Activated T-cell treated with anti-CD3 and anti-CD28 coated beads, Interleukin-2, amount 50 U/mL, for 4 hours (primary cell): ENCODE measurements at regions not wholly inside any gene's neighbourhood (a gene's known extent, or its start where the extent isn't known, plus 50 kb on each side); places are given as distances from the start of the nearest gene placed in this dataset.
"Not testable (repeated sequence)": the region's sequence is repeated elsewhere in the genome, so short reads cannot be mapped to it uniquely, and the experiment has no call there.

Experiments
- ATAC-seq, 2 donors: fragments of 200-7000 bp; cut with Tn5 transposase; one replicate each; pipeline ENCODE4 v1.10.0; 2021
- DNase-seq: peaks from one replicate; pipeline ENCODE4 v3.0.0-alpha.2; 2020
- H3K27me3 Mint-ChIP-seq: one replicate; pipeline ENCODE4 v1.8.0; 2021; ENCODE audit warnings: low read depth, mixed read lengths
- H3K36me3 Mint-ChIP-seq: one replicate; pipeline ENCODE4 v1.8.0; 2022; ENCODE audit warnings: mixed read lengths; ENCODE audit not compliant: insufficient read depth
- H3K4me1 Mint-ChIP-seq: one replicate; pipeline ENCODE4 v1.8.0; 2021; ENCODE audit warnings: low read depth, mixed read lengths
- H3K4me3 Mint-ChIP-seq: one replicate; pipeline ENCODE4 v1.8.0; 2021; ENCODE audit warnings: mild to moderate bottlenecking, moderate library complexity, mixed read lengths
- H3K9me3 Mint-ChIP-seq: one replicate; pipeline ENCODE4 v1.8.0; 2021; ENCODE audit warnings: mixed read lengths

DNA sequence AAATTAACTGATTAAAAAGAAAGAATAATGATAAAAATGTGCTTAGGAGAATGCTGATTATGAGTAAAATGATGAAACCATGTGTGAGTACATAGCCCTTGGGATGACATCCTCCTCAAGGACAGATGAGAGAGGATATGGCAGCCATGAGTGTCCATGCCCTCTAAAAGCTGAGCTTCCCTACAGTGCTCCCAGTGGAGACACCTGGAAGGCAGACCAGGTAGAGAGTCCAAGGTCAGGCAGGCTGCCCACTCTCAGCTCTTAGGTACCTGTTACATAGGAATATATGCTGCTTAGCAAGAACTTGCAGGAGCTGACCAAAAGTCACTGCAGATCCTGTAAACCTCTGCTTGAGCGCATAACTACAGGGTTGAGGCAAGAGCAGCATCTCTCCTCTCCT lies 169.7 kb upstream of the TMEM229A start:
- no peak for ATAC-seq
- no peak for DNase-seq
- H3K27me3 Mint-ChIP-seq: no peaks in the 10 kb centered on the region
- H3K36me3 Mint-ChIP-seq: no peaks in the 10 kb centered on the region
- no peaks in the 10 kb centered on the region for H3K4me1 Mint-ChIP-seq
- no peak overlapping the region for H3K4me3 Mint-ChIP-seq
- no peaks in the 10 kb centered on the region for H3K9me3 Mint-ChIP-seq

DNA sequence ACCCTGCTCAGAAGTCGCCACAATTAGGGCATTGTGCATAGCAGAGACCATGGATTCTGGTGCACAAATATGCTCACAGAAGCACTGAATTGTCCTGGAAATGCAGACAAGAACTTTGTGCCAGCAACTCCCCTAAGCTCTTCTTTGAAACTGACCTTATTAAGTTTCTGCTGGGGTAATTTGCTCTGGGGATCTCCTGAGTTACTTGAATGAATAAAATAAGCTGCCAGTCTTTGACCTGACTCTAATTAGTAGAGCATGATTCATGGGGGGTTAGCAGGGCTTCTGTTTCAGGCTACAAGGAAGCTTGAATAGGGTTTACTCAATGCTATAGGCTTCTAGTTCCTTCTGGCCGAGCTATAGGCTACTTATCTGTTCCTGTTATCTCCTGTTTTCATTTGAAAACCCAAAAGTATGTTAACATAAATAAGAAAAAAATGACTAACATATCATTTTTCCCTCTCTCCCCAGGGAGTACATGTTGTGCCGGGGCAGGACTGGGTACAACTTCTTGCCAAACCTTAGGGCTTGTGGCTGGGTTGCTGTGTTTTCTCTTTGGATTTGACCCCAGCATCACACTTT lies 169.0 kb upstream of the TMEM229A start:
- H3K4me3 Mint-ChIP-seq: no peak overlapping the region
- ATAC-seq (no peak), DNase-seq (no peak)
- H3K4me1 Mint-ChIP-seq: no peaks in the 10 kb centered on the region
- H3K36me3 Mint-ChIP-seq: no peaks in the 10 kb centered on the region
- no peaks in the 10 kb centered on the region for H3K27me3 Mint-ChIP-seq
- no peaks in the 10 kb centered on the region for H3K9me3 Mint-ChIP-seq

DNA sequence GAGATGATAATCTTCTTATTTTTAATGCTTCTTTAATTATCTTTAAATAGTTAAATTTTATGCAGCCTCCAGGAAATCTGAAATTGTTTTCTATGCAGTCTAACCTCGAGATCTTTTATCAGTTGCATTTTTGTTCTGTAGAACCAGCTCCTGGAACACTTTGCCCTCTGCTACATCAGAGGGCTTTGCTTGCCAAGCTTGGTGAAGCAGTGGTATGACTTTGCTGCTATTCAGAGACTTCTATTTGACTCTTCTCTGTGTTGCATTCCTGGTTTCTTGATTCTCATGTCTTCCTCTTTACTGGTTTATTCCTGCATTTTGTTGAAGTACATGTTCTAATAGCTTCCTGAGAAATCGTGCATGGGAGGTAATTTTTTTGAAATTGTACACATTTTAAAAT lies 163.7 kb upstream of the TMEM229A start:
- no peaks in the 10 kb centered on the region for H3K36me3 Mint-ChIP-seq
- no peaks in the 10 kb centered on the region for H3K4me1 Mint-ChIP-seq
- H3K9me3 Mint-ChIP-seq: peaks cover 4% of the 10 kb centered on the region
- DNase-seq: no peak
- H3K4me3 Mint-ChIP-seq: no peak overlapping the region
- H3K27me3 Mint-ChIP-seq: no peaks in the 10 kb centered on the region
- no peak for ATAC-seq

GRCh38 chr7:124192885-124193284 lies 160.0 kb upstream of the TMEM229A start:
- Mint-ChIP-seq H3K4me1 (no peaks in the 10 kb centered on the region), H3K9me3 (peaks cover 4% of the 10 kb centered on the region), H3K27me3 (no peaks in the 10 kb centered on the region), H3K4me3 (no peak overlapping the region), H3K36me3 (no peaks in the 10 kb centered on the region)
- ATAC-seq (no peak), DNase-seq (no peak)

DNA sequence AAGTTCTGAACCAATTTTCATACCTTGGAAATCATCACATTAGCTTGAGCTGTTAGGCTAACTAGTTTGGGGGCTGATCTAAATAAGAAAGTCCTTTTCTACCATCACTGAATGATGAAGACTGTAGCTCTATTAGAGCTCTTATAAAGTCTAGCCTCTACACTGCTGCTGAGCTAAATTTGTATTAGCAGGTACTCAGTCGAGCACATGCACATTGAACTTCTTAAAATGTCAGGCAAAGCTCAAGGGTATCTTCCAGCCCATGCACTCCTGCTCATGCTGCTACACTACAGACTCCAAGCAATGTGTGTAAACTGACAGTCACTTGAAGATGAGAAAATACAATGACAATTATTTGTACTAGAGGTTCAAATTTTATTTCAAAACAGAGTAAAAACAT lies 158.8 kb upstream of the TMEM229A start:
- H3K4me1 Mint-ChIP-seq: no peaks in the 10 kb centered on the region
- no peaks in the 10 kb centered on the region for H3K36me3 Mint-ChIP-seq
- H3K27me3 Mint-ChIP-seq: no peaks in the 10 kb centered on the region
- H3K4me3 Mint-ChIP-seq: no peak overlapping the region
- peaks cover 4% of the 10 kb centered on the region for H3K9me3 Mint-ChIP-seq
- DNase-seq (no peak), ATAC-seq (no peak)

GRCh38 chr7:124191030-124191429 lies 158.2 kb upstream of the TMEM229A start:
- Mint-ChIP-seq H3K27me3 (no peaks in the 10 kb centered on the region), H3K9me3 (peaks cover 4% of the 10 kb centered on the region), H3K4me1 (no peaks in the 10 kb centered on the region), H3K4me3 (no peak overlapping the region), H3K36me3 (no peaks in the 10 kb centered on the region)
- ATAC-seq: no peak
- no peak for DNase-seq

DNA sequence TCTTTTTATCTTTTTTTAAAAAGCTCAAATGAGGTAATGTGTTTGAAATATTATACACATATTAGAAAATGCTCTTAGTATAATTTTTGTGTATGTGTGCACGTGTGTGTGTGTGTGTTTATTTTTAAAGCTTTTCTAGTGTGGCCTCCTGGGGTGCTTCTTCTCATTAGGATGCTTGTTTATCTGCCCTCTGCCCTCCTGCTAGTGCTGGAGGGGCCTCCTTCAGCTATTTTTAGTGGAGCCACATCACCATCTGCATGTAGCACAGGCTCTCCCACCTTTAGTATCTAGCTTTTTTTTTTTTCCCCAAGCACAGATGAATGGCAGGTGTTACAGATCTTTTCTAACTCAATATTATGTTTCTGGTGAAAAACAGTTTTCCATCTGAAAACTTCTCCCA lies 155.7 kb upstream of the TMEM229A start:
- Mint-ChIP-seq H3K36me3 (no peaks in the 10 kb centered on the region), H3K4me3 (no peak overlapping the region), H3K9me3 (peaks cover 4% of the 10 kb centered on the region), H3K4me1 (no peaks in the 10 kb centered on the region), H3K27me3 (no peaks in the 10 kb centered on the region)
- no peak for DNase-seq
- ATAC-seq: no peak

DNA sequence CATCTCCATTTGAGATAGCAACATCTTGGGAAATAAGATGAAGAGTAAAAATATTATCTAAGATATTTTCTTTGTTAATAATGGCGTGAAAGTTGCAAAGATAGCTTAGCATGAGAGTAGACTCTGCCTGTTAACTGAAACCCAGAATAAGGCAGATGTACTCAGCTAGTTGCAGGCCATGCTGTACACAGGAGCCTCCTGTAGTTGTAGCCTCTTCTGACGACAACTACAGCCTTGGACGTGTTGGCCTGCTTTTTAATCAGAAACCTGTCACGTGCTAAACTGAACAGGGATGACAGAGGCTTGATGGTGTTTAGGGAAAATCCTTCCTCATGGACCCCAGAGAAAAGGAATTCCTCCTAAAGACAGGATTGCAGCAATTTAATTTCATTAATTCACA lies 155.1 kb upstream of the TMEM229A start:
- Mint-ChIP-seq H3K4me1 (no peaks in the 10 kb centered on the region), H3K4me3 (no peak overlapping the region), H3K27me3 (no peaks in the 10 kb centered on the region), H3K36me3 (no peaks in the 10 kb centered on the region), H3K9me3 (peaks cover 4% of the 10 kb centered on the region)
- DNase-seq: no peak
- no peak for ATAC-seq

DNA sequence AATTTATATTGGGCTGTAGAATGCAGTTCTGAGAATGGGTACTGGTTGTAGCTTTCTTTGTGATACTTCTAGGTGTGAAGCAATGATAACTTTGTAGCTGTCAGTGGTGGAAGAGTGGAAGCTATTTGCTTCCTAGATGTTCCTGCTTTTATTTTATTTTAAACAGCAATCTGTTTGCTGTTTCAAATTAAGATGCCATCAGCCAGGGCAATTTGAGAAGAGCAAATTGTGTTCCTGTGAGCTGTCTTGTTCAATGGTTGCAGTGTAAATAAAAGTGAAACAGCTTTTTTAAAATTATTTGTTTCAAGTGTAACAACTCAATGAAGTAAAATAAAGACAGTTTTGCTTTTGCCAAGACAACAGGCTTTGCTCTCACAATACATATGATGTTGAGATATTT lies 150.8 kb upstream of the TMEM229A start:
- H3K4me1 Mint-ChIP-seq: no peaks in the 10 kb centered on the region
- H3K27me3 Mint-ChIP-seq: no peaks in the 10 kb centered on the region
- H3K36me3 Mint-ChIP-seq: no peaks in the 10 kb centered on the region
- no peaks in the 10 kb centered on the region for H3K9me3 Mint-ChIP-seq
- ATAC-seq: no peak
- DNase-seq: no peak
- H3K4me3 Mint-ChIP-seq: no peak overlapping the region

GRCh38 chr7:124179641-124180040 lies 146.8 kb upstream of the TMEM229A start:
- no peak overlapping the region for H3K4me3 Mint-ChIP-seq
- DNase-seq (no peak), ATAC-seq (no peak)
- H3K4me1 Mint-ChIP-seq: no peaks in the 10 kb centered on the region
- no peaks in the 10 kb centered on the region for H3K36me3 Mint-ChIP-seq
- no peaks in the 10 kb centered on the region for H3K9me3 Mint-ChIP-seq
- no peaks in the 10 kb centered on the region for H3K27me3 Mint-ChIP-seq

GRCh38 chr7:124177891-124178290 lies 145.0 kb upstream of the TMEM229A start:
- no peak for DNase-seq
- H3K9me3 Mint-ChIP-seq: no peaks in the 10 kb centered on the region
- H3K4me1 Mint-ChIP-seq: no peaks in the 10 kb centered on the region
- no peaks in the 10 kb centered on the region for H3K27me3 Mint-ChIP-seq
- no peak overlapping the region for H3K4me3 Mint-ChIP-seq
- ATAC-seq: no peak
- H3K36me3 Mint-ChIP-seq: no peaks in the 10 kb centered on the region

- H3K4me3 Mint-ChIP-seq, H3K36me3 Mint-ChIP-seq, H3K9me3 Mint-ChIP-seq, H3K27me3 Mint-ChIP-seq, H3K4me1 Mint-ChIP-seq, ATAC-seq, DNase-seq: not testable (repeated sequence)
These were observed 138.9 kb upstream of the TMEM229A start for GRCh38 chr7:124171812-124172211.

- DNase-seq: no peak
- peaks cover 8% of the 10 kb centered on the region for H3K9me3 Mint-ChIP-seq
- ATAC-seq: no peak
- no peaks in the 10 kb centered on the region for H3K27me3 Mint-ChIP-seq
- H3K4me1 Mint-ChIP-seq: no peaks in the 10 kb centered on the region
- H3K4me3 Mint-ChIP-seq: no peak overlapping the region
- no peaks in the 10 kb centered on the region for H3K36me3 Mint-ChIP-seq
These were observed 138.2 kb upstream of the TMEM229A start for GRCh38 chr7:124171068-124171467.

- H3K9me3 Mint-ChIP-seq: peaks cover 12% of the 10 kb centered on the region
- H3K4me1 Mint-ChIP-seq: no peaks in the 10 kb centered on the region
- no peak overlapping the region for H3K4me3 Mint-ChIP-seq
- H3K36me3 Mint-ChIP-seq: no peaks in the 10 kb centered on the region
- no peaks in the 10 kb centered on the region for H3K27me3 Mint-ChIP-seq
- ATAC-seq (no peak), DNase-seq (no peak)
These were observed 135.7 kb upstream of the TMEM229A start for GRCh38 chr7:124168616-124169015.

DNA sequence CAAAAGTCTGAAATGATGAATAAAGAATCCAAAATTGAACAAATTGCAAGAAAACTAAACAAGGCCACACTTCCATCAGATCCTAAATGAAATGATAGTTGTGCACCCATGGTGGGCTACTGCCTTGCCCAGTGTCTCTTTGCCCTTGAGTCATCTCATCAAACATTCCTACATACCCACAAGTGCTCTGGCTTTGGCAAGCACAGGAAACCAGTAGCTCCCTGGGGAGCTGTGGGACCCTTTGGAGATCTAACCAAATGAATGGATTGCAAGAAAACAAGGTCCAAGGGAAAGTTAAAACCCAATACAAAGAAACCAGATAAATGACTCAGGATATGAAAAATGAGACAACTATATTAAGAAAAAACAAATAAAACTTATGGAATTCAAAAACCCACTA lies 129.8 kb upstream of the TMEM229A start:
- no peaks in the 10 kb centered on the region for H3K27me3 Mint-ChIP-seq
- H3K36me3 Mint-ChIP-seq: no peaks in the 10 kb centered on the region
- no peaks in the 10 kb centered on the region for H3K4me1 Mint-ChIP-seq
- ATAC-seq (no peak), DNase-seq (no peak)
- no peak overlapping the region for H3K4me3 Mint-ChIP-seq
- H3K9me3 Mint-ChIP-seq: peaks cover 13% of the 10 kb centered on the region

- DNase-seq: no peak
- Mint-ChIP-seq H3K9me3 (peaks cover 5% of the 10 kb centered on the region), H3K4me1 (no peaks in the 10 kb centered on the region), H3K27me3 (no peaks in the 10 kb centered on the region), H3K4me3 (no peak overlapping the region), H3K36me3 (no peaks in the 10 kb centered on the region)
- no peak for ATAC-seq
These were observed 122.7 kb upstream of the TMEM229A start for GRCh38 chr7:124155432-124156022.
